22Rv1 (cell line): ENCODE measurements at regions not wholly inside any gene's neighbourhood (a gene's known extent, or its start where the extent isn't known, plus 50 kb on each side); places are given as distances from the start of the nearest gene placed in this dataset.

Experiments used
- H3K27ac ChIP-seq: fragments of 450-650 bp; 2 replicates; pipeline ENCODE4 v1.5.1; 2017
- CTCF ChIP-seq: fragments of 450-650 bp; IDR thresholded peaks from 2 replicates; pipeline ENCODE4 v1.5.1; 2017; ENCODE audit warnings: mild to moderate bottlenecking
- ZFX ChIP-seq: fragments of 450-650 bp; IDR thresholded peaks from 2 replicates; pipeline ENCODE4 v1.6.1; 2017; ENCODE audit warnings: antibody characterized with exemption, borderline replicate concordance

- TF ChIP-seq ZFX (no peak), CTCF (no peak)
- no peak overlapping the region for H3K27ac ChIP-seq
Observed at GRCh38 chr19:29122185-29122584, 90.8 kb downstream of the UQCRFS1 start.

GRCh38 chr19:29121684-29122083, 91.3 kb downstream of the UQCRFS1 start:
- TF ChIP-seq ZFX, result no peak
- peak; percentile 63 for TF ChIP-seq CTCF
- no peak overlapping the region for H3K27ac ChIP-seq

- TF ChIP-seq ZFX, result no peak
- TF ChIP-seq CTCF, result no peak
- no peak overlapping the region for H3K27ac ChIP-seq
Observed at GRCh38 chr19:29120466-29120865, 92.5 kb downstream of the UQCRFS1 start.

GRCh38 chr19:29119590-29119989, 93.4 kb downstream of the UQCRFS1 start:
- TF ChIP-seq CTCF (no peak), ZFX (no peak)
- H3K27ac ChIP-seq, result no peak overlapping the region

- TF ChIP-seq ZFX (no peak), CTCF (no peak)
Observed at GRCh38 chr19:29118389-29118788, 94.6 kb downstream of the UQCRFS1 start.

GRCh38 chr19:29117926-29118325, 95.0 kb downstream of the UQCRFS1 start:
- no peak overlapping the region for H3K27ac ChIP-seq
- TF ChIP-seq CTCF (no peak), ZFX (no peak)

More at GRCh38 chr19:29118389-29118788, 94.6 kb downstream of the UQCRFS1 start:
- H3K27ac ChIP-seq, result no peak overlapping the region

- no peak for TF ChIP-seq CTCF
- TF ChIP-seq ZFX, result no peak
- H3K27ac ChIP-seq, result no peak overlapping the region
Observed at GRCh38 chr19:29115181-29115580, 97.8 kb downstream of the UQCRFS1 start.
